ENCODE measurements at regions not wholly inside any gene's neighbourhood (a gene's known extent, or its start where the extent isn't known, plus 50 kb on each side); places are given as distances from the start of the nearest gene placed in this dataset.

DNA sequence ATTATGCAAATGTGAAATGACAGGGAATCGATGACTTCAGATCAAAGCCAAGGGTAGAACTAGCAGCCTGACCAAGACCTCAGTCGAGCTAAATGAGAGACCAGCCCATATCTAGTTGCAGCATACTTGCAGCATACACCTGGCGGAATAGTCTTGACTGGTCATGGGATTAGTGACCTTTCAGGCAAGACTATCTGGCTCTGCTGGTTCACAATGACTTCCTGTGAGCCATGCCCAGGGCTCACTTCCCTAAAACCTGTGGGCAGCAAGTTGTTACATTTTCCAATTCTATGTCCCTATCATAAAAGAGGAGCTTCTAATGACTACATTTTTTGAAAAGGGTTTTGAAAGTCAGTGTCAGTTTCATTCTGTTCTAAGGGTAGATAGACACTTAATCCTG lies 1624.9 kb upstream of the CELF4 start:
- H3K4me1 ChIP-seq (replicated peaks in 1 of 4; ENCODE audit: control insufficient read depth in 3 of 4, insufficient read depth in 4 of 4, low read length in 3 of 4), result peaks cover 0 to 3% (median 0%) of the 10 kb centered on the region in 4 experiments; a peak in 1 of 7 replicates
- no peak overlapping the region for H2BK15ac ChIP-seq (ENCODE audit: low read length)
- no peaks in the 10 kb centered on the region for H3K79me2 ChIP-seq (ENCODE audit: control insufficient read depth in 1 of 2, insufficient read depth in 2 of 2, low read length in 2 of 2)
- DNase-seq (ENCODE audit: low read depth in 1 of 2, low spot score in 2 of 2) (no peak), FAIRE-seq (no peak)
- no peak overlapping the region for H4K5ac ChIP-seq (ENCODE audit: insufficient read length, low read depth, low read length)
- H3K23me2 ChIP-seq (ENCODE audit: low read depth, low read length), result no peaks in the 10 kb centered on the region
- no peaks in the 10 kb centered on the region for H3K27me3 ChIP-seq (replicated peaks in 1 of 4; ENCODE audit: control insufficient read depth in 3 of 4, extremely low read depth in 1 of 4, insufficient read depth in 3 of 4, low read length in 3 of 4)
- H2BK20ac ChIP-seq (ENCODE audit: low read length), result no peak overlapping the region
- no peak overlapping the region for H3K4ac ChIP-seq (replicated peaks; ENCODE audit: insufficient read length, low read depth, low read length)
- no peak overlapping the region for H3K9ac ChIP-seq (replicated peaks in 1 of 4; ENCODE audit: extremely low read depth in 1 of 4, low read depth in 3 of 4, low read length in 3 of 4)
- WGBS, 2 experiments (ENCODE audit: extremely low coverage in 1 of 2, insufficient coverage in 1 of 2, insufficient read length in 1 of 2, insufficient replicate concordance in 2 of 2, low coverage in 1 of 2, low lambda C conversion rate in 2 of 2, missing lambda C conversion rate in 1 of 2), result 96% methylated on average over 3 of the region's 3 CpGs; no CpG with 5 or more reads in 1 of the 2 experiments
- ChIA-PET CTCF (ENCODE audit: partially characterized antibody) (no interaction called here), POLR2A (ENCODE audit: partially characterized antibody) (no interaction called here)
- no peaks in the 10 kb centered on the region for H3K79me1 ChIP-seq (ENCODE audit: low read depth, low read length)
- H3K36me3 ChIP-seq (ENCODE audit: control insufficient read depth in 2 of 4, insufficient read depth in 4 of 4, low read length in 3 of 4), result no peaks in the 10 kb centered on the region
- no peak overlapping the region for H4K91ac ChIP-seq (replicated peaks; ENCODE audit: insufficient read length, low read length)
- H3K18ac ChIP-seq (ENCODE audit: extremely low read depth, low read length), result no peak overlapping the region
- H3K27ac ChIP-seq (ENCODE audit: low read depth, low read length), result no peak overlapping the region
- no peak overlapping the region for H3K4me2 ChIP-seq (ENCODE audit: insufficient read depth in 1 of 2, low read depth in 2 of 2, low read length in 2 of 2)
- no peak overlapping the region for H3K23ac ChIP-seq (ENCODE audit: insufficient read length)
- no peak overlapping the region for H2AK5ac ChIP-seq (ENCODE audit: low read depth, low read length)
- no peaks in the 10 kb centered on the region for H4K20me1 ChIP-seq (replicated peaks in 1 of 2; ENCODE audit: control insufficient read depth in 1 of 2, insufficient read depth in 2 of 2, low read length in 2 of 2)
- H3K4me3 ChIP-seq (ENCODE audit: extremely low read depth in 1 of 4, insufficient read depth in 2 of 4, low read depth in 3 of 4, low read length in 4 of 4), result no peak overlapping the region
- no peaks in the 10 kb centered on the region for H3K9me3 ChIP-seq (ENCODE audit: insufficient read depth in 2 of 2, low read depth in 1 of 2, low read length in 1 of 2)
- H2BK12ac ChIP-seq (ENCODE audit: low read depth, low read length), result no peak overlapping the region
- no peak overlapping the region for H2AFZ ChIP-seq (ENCODE audit: low read length)
- no peak overlapping the region for H2BK5ac ChIP-seq (ENCODE audit: low read depth, low read length)
- no peak overlapping the region for H2BK120ac ChIP-seq (replicated peaks; ENCODE audit: low read depth, low read length)
- no peak overlapping the region for H3K56ac ChIP-seq (replicated peaks; ENCODE audit: insufficient read length, low read depth, low read length)
- H3K14ac ChIP-seq (ENCODE audit: insufficient read length), result no peak overlapping the region
- H4K8ac ChIP-seq (ENCODE audit: extremely low read depth, insufficient read depth, low read length), result no peak overlapping the region
- TF ChIP-seq SUZ12 (IDR thresholded peaks at IDR 0.05; ENCODE audit: low read length) (no peak), CTBP2 (IDR thresholded peaks at IDR 0.05; ENCODE audit: borderline replicate concordance, insufficient read depth, insufficient read length, low read length) (no peak), EP300 (IDR thresholded peaks at IDR 0.05; ENCODE audit: borderline replicate concordance in 1 of 2, low read depth in 2 of 2, low read length in 2 of 2) (no peak), JUN (IDR thresholded peaks at IDR 0.05; ENCODE audit: low read depth, low read length) (no peak), KDM5A (IDR thresholded peaks at IDR 0.05; ENCODE audit: low read length) (no peak), POLR2A (IDR thresholded peaks at IDR 0.05; ENCODE audit: control extremely low read depth in 1 of 2, low read depth in 2 of 2, low read length in 2 of 2) (no peak), CBX5 (IDR thresholded peaks at IDR 0.05; ENCODE audit: low read depth, low read length) (no peak), CHD2 (IDR thresholded peaks at IDR 0.05; ENCODE audit: low read length) (no peak), MAFK (IDR thresholded peaks at IDR 0.05; ENCODE audit: low read depth, low read length) (no peak)
- TF ChIP-seq, protein P1, sequence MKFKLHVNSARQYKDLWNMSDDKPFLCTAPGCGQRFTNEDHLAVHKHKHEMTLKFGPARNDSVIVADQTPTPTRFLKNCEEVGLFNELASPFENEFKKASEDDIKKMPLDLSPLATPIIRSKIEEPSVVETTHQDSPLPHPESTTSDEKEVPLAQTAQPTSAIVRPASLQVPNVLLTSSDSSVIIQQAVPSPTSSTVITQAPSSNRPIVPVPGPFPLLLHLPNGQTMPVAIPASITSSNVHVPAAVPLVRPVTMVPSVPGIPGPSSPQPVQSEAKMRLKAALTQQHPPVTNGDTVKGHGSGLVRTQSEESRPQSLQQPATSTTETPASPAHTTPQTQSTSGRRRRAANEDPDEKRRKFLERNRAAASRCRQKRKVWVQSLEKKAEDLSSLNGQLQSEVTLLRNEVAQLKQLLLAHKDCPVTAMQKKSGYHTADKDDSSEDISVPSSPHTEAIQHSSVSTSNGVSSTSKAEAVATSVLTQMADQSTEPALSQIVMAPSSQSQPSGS (IDR thresholded peaks at IDR 0.05; ENCODE audit: low read length), result no peak
- TF ChIP-seq, protein P2, sequence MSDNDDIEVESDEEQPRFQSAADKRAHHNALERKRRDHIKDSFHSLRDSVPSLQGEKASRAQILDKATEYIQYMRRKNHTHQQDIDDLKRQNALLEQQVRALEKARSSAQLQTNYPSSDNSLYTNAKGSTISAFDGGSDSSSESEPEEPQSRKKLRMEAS (IDR thresholded peaks at IDR 0.05), result no peak
- TF ChIP-seq, protein P3, sequence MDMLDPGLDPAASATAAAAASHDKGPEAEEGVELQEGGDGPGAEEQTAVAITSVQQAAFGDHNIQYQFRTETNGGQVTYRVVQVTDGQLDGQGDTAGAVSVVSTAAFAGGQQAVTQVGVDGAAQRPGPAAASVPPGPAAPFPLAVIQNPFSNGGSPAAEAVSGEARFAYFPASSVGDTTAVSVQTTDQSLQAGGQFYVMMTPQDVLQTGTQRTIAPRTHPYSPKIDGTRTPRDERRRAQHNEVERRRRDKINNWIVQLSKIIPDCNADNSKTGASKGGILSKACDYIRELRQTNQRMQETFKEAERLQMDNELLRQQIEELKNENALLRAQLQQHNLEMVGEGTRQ (IDR thresholded peaks at IDR 0.05; ENCODE audit: low read length), result no peak

All from H1 (cell line).